Adipocyte (in vitro differentiated cells): ENCODE measurements at regions not wholly inside any gene's neighbourhood (a gene's known extent, or its start where the extent isn't known, plus 50 kb on each side); places are given as distances from the start of the nearest gene placed in this dataset.

Experiments used
- DNase-seq: peaks from one replicate; pipeline ENCODE4 v3.0.0-alpha.2; 2015; ENCODE audit warnings: low read depth
- H3K27me3 ChIP-seq: replicated peaks from 2 replicates; pipeline ENCODE4 v1.7.0; 2013; ENCODE audit warnings: mild to moderate bottlenecking, low read length, moderate library complexity; ENCODE audit not compliant: control insufficient read depth, insufficient read depth
- H3K36me3 ChIP-seq: 2 replicates; pipeline ENCODE4 v1.7.0; 2013; ENCODE audit warnings: low read length, mild to moderate bottlenecking, moderate library complexity; ENCODE audit not compliant: control insufficient read depth, insufficient read depth, severe bottlenecking
- H3K4me1 ChIP-seq: 2 replicates; pipeline ENCODE4 v1.7.0; 2013; ENCODE audit warnings: mild to moderate bottlenecking, low read length, moderate library complexity; ENCODE audit not compliant: control insufficient read depth, insufficient read depth
- H3K4me3 ChIP-seq: 2 replicates; pipeline ENCODE4 v1.7.0; 2013; ENCODE audit warnings: mild to moderate bottlenecking, low read length, moderate library complexity
- H3K9ac ChIP-seq: 2 replicates; pipeline ENCODE4 v1.7.0; 2013; ENCODE audit warnings: mild to moderate bottlenecking, low read length, moderate library complexity
- H3K9me3 ChIP-seq: 2 replicates; pipeline ENCODE4 v1.7.0; 2013; ENCODE audit warnings: mild to moderate bottlenecking, low read length, moderate library complexity; ENCODE audit not compliant: control insufficient read depth

- no peak for DNase-seq
- H3K9me3 ChIP-seq, result peaks cover 6% of the 10 kb centered on the region
- no peaks in the 10 kb centered on the region for H3K27me3 ChIP-seq
- H3K4me1 ChIP-seq, result no peaks in the 10 kb centered on the region
- no peak overlapping the region for H3K4me3 ChIP-seq
- no peak overlapping the region for H3K9ac ChIP-seq
- H3K36me3 ChIP-seq, result no peaks in the 10 kb centered on the region
Measured at GRCh38 chr2:171216631-171217030, 55.9 kb upstream of the TLK1 start.

- no peak for DNase-seq
- Histone ChIP-seq H3K4me3 (no peak overlapping the region), H3K9ac (no peak overlapping the region), H3K9me3 (peaks cover 5% of the 10 kb centered on the region), H3K4me1 (no peaks in the 10 kb centered on the region), H3K27me3 (no peaks in the 10 kb centered on the region), H3K36me3 (no peaks in the 10 kb centered on the region)
Measured at GRCh38 chr2:171214093-171214492, 53.4 kb upstream of the TLK1 start.

GRCh38 chr2:171210864-171211431, 50.3 kb upstream of the TLK1 start:
- H3K27me3 ChIP-seq, result no peaks in the 10 kb centered on the region
- no peak for DNase-seq
- no peaks in the 10 kb centered on the region for H3K4me1 ChIP-seq
- no peak overlapping the region for H3K4me3 ChIP-seq
- H3K9me3 ChIP-seq, result peaks cover 4% of the 10 kb centered on the region
- H3K36me3 ChIP-seq, result no peaks in the 10 kb centered on the region
- no peak overlapping the region for H3K9ac ChIP-seq
